Gastrocnemius medialis (tissue), 4 donors: ENCODE measurements at regions not wholly inside any gene's neighbourhood (a gene's known extent, or its start where the extent isn't known, plus 50 kb on each side); places are given as distances from the start of the nearest gene placed in this dataset.

ENCODE experiments used
- CTCF ChIP-seq, 5 experiments: fragments of 450-650 bp in 3 of 5; fragments of 200-600 bp in 2 of 5; sonication (generic) in 2 of 5; IDR thresholded peaks in 4 of 5; conservative IDR thresholded peaks in 1 of 5; 1 replicate in 4 of 5; 2 replicates in 1 of 5; pipeline ENCODE4 v1.5.1; 2016 to 2019; ENCODE audit warnings: antibody characterized with exemption in 5 of 5, mild to moderate bottlenecking in 3 of 5, moderate library complexity in 3 of 5
- POLR2A ChIP-seq, 2 donors: fragments of 450-650 bp; IDR thresholded peaks; one replicate each; pipeline ENCODE4 v1.6.1; 2017; ENCODE audit warnings: antibody characterized with exemption in 2 of 2, mild to moderate bottlenecking in 2 of 2, moderate library complexity in 2 of 2

- no peak for TF ChIP-seq CTCF (IDR thresholded peaks at IDR 0.05 in 4 of 5, conservative IDR thresholded peaks at IDR 0.05 in 1 of 5)
- no peak for TF ChIP-seq POLR2A (IDR thresholded peaks at IDR 0.05)
Observed at GRCh38 chr18:59777636-59778035, 80.4 kb upstream of the CCBE1 start.
